Esophagus muscularis mucosa (tissue), 3 donors: ENCODE measurements at regions not wholly inside any gene's neighbourhood (a gene's known extent, or its start where the extent isn't known, plus 50 kb on each side); places are given as distances from the start of the nearest gene placed in this dataset.

Experiments
- EP300 ChIP-seq: sonication (generic); formaldehyde crosslinking; IDR thresholded peaks from one replicate; pipeline ENCODE4 v1.6.1; 2017; ENCODE audit warnings: antibody characterized with exemption
- TF ChIP-seq, protein P1 (sequence below), 3 experiments: fragments of 200-600 bp in 2 of 3; fragments of 450-650 bp in 1 of 3; sonication (generic) in 2 of 3; IDR thresholded peaks; one replicate each; pipeline ENCODE4 v1.5.1; 2017 to 2019; ENCODE audit warnings: antibody characterized with exemption in 3 of 3, mild to moderate bottlenecking in 2 of 3, moderate library complexity in 1 of 3

DNA sequence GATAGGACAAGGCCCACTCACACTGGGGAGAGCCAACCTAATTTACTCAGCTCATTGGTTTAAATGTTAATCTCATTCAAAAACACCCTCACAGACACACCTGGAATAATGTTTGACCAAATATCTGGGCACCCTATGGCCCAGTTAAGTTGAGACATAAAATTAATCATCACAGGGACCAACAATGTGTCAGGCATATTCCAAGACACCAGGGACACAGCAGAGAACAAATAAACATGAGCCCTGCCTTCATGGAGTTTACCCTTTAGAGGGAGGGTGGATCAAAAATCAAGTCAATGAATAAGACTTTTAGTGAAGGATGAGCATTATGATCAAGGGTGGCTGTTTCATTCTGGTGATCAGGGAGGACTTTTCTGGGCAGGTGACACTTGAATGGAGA, 98.7 kb upstream of the CHD6 start:
- TF ChIP-seq, protein P1, sequence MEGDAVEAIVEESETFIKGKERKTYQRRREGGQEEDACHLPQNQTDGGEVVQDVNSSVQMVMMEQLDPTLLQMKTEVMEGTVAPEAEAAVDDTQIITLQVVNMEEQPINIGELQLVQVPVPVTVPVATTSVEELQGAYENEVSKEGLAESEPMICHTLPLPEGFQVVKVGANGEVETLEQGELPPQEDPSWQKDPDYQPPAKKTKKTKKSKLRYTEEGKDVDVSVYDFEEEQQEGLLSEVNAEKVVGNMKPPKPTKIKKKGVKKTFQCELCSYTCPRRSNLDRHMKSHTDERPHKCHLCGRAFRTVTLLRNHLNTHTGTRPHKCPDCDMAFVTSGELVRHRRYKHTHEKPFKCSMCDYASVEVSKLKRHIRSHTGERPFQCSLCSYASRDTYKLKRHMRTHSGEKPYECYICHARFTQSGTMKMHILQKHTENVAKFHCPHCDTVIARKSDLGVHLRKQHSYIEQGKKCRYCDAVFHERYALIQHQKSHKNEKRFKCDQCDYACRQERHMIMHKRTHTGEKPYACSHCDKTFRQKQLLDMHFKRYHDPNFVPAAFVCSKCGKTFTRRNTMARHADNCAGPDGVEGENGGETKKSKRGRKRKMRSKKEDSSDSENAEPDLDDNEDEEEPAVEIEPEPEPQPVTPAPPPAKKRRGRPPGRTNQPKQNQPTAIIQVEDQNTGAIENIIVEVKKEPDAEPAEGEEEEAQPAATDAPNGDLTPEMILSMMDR (IDR thresholded peaks at IDR 0.05), result no peak
- TF ChIP-seq EP300, result no peak
